ENCODE measurements at regions not wholly inside any gene's neighbourhood (a gene's known extent, or its start where the extent isn't known, plus 50 kb on each side); places are given as distances from the start of the nearest gene placed in this dataset.

- no peak for DNase-seq
These were observed 1352.7 kb upstream of the ADGRL2 start for GRCh38 chr1:80448081-80448480.

GRCh38 chr1:80447526-80447925, 1353.2 kb upstream of the ADGRL2 start:
- DNase-seq, result no peak

GRCh38 chr1:80445033-80445432, 1355.7 kb upstream of the ADGRL2 start:
- no peak for DNase-seq

- no peak for DNase-seq
These were observed 1356.6 kb upstream of the ADGRL2 start for GRCh38 chr1:80444171-80444570.

GRCh38 chr1:80441664-80442063, 1359.1 kb upstream of the ADGRL2 start:
- no peak for DNase-seq

- DNase-seq, result no peak
These were observed 1363.9 kb upstream of the ADGRL2 start for GRCh38 chr1:80436851-80437250.

GRCh38 chr1:80427881-80428280, 1372.9 kb upstream of the ADGRL2 start:
- DNase-seq, result no peak

- no peak for DNase-seq
These were observed 1376.5 kb upstream of the ADGRL2 start for GRCh38 chr1:80424249-80424648.

- no peak for DNase-seq
These were observed 1382.6 kb upstream of the ADGRL2 start for GRCh38 chr1:80418134-80418533.

- DNase-seq, result no peak
These were observed 1383.1 kb upstream of the ADGRL2 start for GRCh38 chr1:80417671-80418070.

- DNase-seq, result no peak
These were observed 1386.8 kb upstream of the ADGRL2 start for GRCh38 chr1:80413969-80414368.

GRCh38 chr1:80410233-80410632, 1390.5 kb upstream of the ADGRL2 start:
- no peak for DNase-seq

- no peak for DNase-seq
These were observed 1397.0 kb upstream of the ADGRL4 start for GRCh38 chr1:80403471-80403893.

GRCh38 chr1:80402625-80403024, 1396.1 kb upstream of the ADGRL4 start:
- DNase-seq, result no peak

- DNase-seq, result no peak
These were observed 1395.2 kb upstream of the ADGRL4 start for GRCh38 chr1:80401757-80402156.

GRCh38 chr1:80392529-80392928, 1386.0 kb upstream of the ADGRL4 start:
- no peak for DNase-seq

GRCh38 chr1:80385650-80386049, 1379.1 kb upstream of the ADGRL4 start:
- DNase-seq, result no peak

GRCh38 chr1:80384959-80385358, 1378.4 kb upstream of the ADGRL4 start:
- no peak for DNase-seq

GRCh38 chr1:80384083-80384830, 1377.7 kb upstream of the ADGRL4 start:
- DNase-seq, result no peak

GRCh38 chr1:80375662-80376061, 1369.1 kb upstream of the ADGRL4 start:
- DNase-seq, result no peak

GRCh38 chr1:80375109-80375508, 1368.6 kb upstream of the ADGRL4 start:
- DNase-seq, result no peak

- no peak for DNase-seq
These were observed 1363.2 kb upstream of the ADGRL4 start for GRCh38 chr1:80369780-80370179.

GRCh38 chr1:80367058-80367457, 1360.5 kb upstream of the ADGRL4 start:
- no peak for DNase-seq

GRCh38 chr1:80365359-80366021, 1359.0 kb upstream of the ADGRL4 start:
- DNase-seq, result no peak
